ENCODE measurements at regions not wholly inside any gene's neighbourhood (a gene's known extent, or its start where the extent isn't known, plus 50 kb on each side); places are given as distances from the start of the nearest gene placed in this dataset.
"Not testable (repeated sequence)": the region's sequence is repeated elsewhere in the genome, so short reads cannot be mapped to it uniquely, and the experiment has no call there.

DNA sequence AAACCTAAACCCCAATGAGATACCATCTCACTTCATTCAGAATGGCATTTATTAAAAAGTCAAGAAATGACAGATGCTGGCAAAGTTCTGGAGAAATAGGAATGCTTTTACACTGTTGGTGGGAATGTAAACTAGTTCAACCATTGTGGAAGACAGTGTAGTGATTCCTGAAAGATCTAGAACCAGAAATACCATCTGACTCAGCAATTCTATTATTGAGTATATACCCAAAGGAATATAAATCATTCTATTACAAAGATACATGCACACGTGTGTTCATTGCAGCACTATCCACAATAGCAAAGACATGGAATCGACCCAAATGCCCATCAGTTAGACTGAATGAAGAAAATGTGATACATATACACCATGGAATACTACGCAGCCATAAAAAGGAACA is 109.6 kb upstream of the PRKG2 start:
- TF ChIP-seq, protein P1, sequence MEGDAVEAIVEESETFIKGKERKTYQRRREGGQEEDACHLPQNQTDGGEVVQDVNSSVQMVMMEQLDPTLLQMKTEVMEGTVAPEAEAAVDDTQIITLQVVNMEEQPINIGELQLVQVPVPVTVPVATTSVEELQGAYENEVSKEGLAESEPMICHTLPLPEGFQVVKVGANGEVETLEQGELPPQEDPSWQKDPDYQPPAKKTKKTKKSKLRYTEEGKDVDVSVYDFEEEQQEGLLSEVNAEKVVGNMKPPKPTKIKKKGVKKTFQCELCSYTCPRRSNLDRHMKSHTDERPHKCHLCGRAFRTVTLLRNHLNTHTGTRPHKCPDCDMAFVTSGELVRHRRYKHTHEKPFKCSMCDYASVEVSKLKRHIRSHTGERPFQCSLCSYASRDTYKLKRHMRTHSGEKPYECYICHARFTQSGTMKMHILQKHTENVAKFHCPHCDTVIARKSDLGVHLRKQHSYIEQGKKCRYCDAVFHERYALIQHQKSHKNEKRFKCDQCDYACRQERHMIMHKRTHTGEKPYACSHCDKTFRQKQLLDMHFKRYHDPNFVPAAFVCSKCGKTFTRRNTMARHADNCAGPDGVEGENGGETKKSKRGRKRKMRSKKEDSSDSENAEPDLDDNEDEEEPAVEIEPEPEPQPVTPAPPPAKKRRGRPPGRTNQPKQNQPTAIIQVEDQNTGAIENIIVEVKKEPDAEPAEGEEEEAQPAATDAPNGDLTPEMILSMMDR (IDR thresholded peaks at IDR 0.05): not testable (repeated sequence)
- not testable (repeated sequence) for TF ChIP-seq POLR2A, POLR2AphosphoS5 (IDR thresholded peaks at IDR 0.05)

Data from sigmoid colon (tissue), 4 donors.